ENCODE measurements at regions not wholly inside any gene's neighbourhood (a gene's known extent, or its start where the extent isn't known, plus 50 kb on each side); places are given as distances from the start of the nearest gene placed in this dataset.
"Not testable (repeated sequence)": the region's sequence is repeated elsewhere in the genome, so short reads cannot be mapped to it uniquely, and the experiment has no call there.

DNA sequence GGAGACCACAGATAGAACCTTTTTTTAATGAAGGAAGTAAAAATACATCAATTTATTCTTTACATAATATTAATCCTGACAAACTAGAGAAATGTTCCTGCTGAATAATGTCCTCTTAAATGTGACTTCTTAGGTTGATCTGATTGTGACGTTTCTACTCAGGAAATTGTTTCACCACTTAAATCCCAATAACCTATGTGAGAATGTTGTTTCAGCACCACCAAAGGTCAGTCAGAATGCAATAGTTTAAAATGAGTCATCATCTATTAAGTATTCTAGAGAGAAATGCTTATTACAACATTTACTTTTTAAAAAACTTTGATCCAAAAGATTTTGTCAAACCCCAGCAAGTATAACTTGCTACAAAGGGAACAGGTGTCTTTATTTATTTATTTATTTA, 155.4 kb upstream of the CACNA2D1 start:
- Histone ChIP-seq H3K9me1 (ENCODE audit: insufficient read depth, low read length) (no peaks in the 10 kb centered on the region), H3K14ac (replicated peaks; ENCODE audit: low read depth, low read length) (no peak overlapping the region), H3K4me1 (ENCODE audit: control insufficient read depth, insufficient read depth, low read length) (0 out of 2 replicates have a peak, but pooled peaks cover 2% of the 10 kb centered on the region), H2BK120ac (ENCODE audit: low read depth, low read length) (no peak overlapping the region), H3K27ac (ENCODE audit: insufficient read depth, low read length) (no peak overlapping the region), H3K4me2 (ENCODE audit: low read depth, low read length) (no peak overlapping the region), H3K18ac (ENCODE audit: low read depth, low read length) (no peak overlapping the region), H4K20me1 (ENCODE audit: insufficient read depth, low read length) (no peaks in the 10 kb centered on the region), H3K4ac (ENCODE audit: low read depth, low read length) (no peak overlapping the region), H3K23ac (ENCODE audit: low read depth, low read length) (no peak overlapping the region), H3K36me3 (ENCODE audit: control insufficient read depth, insufficient read depth, low read length) (no peaks in the 10 kb centered on the region), H2AK9ac (replicated peaks; ENCODE audit: low read depth, low read length, poor library complexity) (no peak overlapping the region), H2BK5ac (ENCODE audit: low read depth, low read length, poor library complexity, severe bottlenecking) (no peak overlapping the region), H3K4me3 (ENCODE audit: insufficient read depth, low read depth, low read length) (no peak overlapping the region), H3K9ac (ENCODE audit: low read depth, low read length) (no peak overlapping the region), H2AFZ (replicated peaks; ENCODE audit: low read length, poor library complexity) (no peak overlapping the region), H3K56ac (ENCODE audit: extremely low read depth, insufficient read depth, low read length) (no peak overlapping the region), H3K9me3 (ENCODE audit: control insufficient read depth, insufficient read depth, low read length) (no peaks in the 10 kb centered on the region), H3K79me1 (ENCODE audit: low read depth in 1 of 2, low read length in 2 of 2) (no peaks in the 10 kb centered on the region), H2AK5ac (ENCODE audit: low read depth, low read length) (no peak overlapping the region), H4K91ac (ENCODE audit: insufficient read depth, low read depth, low read length) (no peak overlapping the region), H4K5ac (ENCODE audit: low read depth, low read length) (no peak overlapping the region), H4K8ac (ENCODE audit: low read depth in 2 of 2, low read length in 2 of 2) (no peak overlapping the region), H2BK20ac (ENCODE audit: low read depth, low read length) (no peak overlapping the region), H3K27me3 (ENCODE audit: control insufficient read depth, insufficient read depth, low read length) (no peaks in the 10 kb centered on the region; the same call in 1 of the 2 replicates), H2BK15ac (ENCODE audit: low read depth, low read length) (no peak overlapping the region)
- dilution Hi-C loops (cut with HindIII; ENCODE audit: low sequenced_read_pairs, unreplicated experiment), result no loop called here
- DNase-seq, result peak; percentile 89
- ChIA-PET CTCF (no interaction called here), POLR2A (ENCODE audit: unreplicated experiment) (no interaction called here)
- no CpG with 5 or more reads among the region's 1 CpG for WGBS, 2 experiments (ENCODE audit: extremely low coverage in 2 of 2, insufficient read length in 1 of 2)
- in situ Hi-C loops (cut with MboI; ENCODE audit: low sequenced_read_pairs), result loop anchor here (25.0 kb wide), 1 partner anchor 562 kb away; no protein-coding TSS in a partner anchor
- intact Hi-C loops (cut with micrococcal nuclease), result no loop called here
- peak; percentile 59 for ATAC-seq (ENCODE audit: low read depth)
- no TSS peak for BruUV-seq (replicated peaks)
- TF ChIP-seq BHLHE40 (IDR thresholded peaks at IDR 0.05; ENCODE audit: low read depth, low read length), result no peak
- peak; percentile 75 for TF ChIP-seq FOS (IDR thresholded peaks at IDR 0.05; ENCODE audit: low read depth, low read length)
- TF ChIP-seq CEBPB (IDR thresholded peaks at IDR 0.05; ENCODE audit: low read depth, low read length), result peak; percentile 76
- TF ChIP-seq, protein P1, sequence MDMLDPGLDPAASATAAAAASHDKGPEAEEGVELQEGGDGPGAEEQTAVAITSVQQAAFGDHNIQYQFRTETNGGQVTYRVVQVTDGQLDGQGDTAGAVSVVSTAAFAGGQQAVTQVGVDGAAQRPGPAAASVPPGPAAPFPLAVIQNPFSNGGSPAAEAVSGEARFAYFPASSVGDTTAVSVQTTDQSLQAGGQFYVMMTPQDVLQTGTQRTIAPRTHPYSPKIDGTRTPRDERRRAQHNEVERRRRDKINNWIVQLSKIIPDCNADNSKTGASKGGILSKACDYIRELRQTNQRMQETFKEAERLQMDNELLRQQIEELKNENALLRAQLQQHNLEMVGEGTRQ (IDR thresholded peaks at IDR 0.05; ENCODE audit: low read depth, low read length), result no peak

DNA sequence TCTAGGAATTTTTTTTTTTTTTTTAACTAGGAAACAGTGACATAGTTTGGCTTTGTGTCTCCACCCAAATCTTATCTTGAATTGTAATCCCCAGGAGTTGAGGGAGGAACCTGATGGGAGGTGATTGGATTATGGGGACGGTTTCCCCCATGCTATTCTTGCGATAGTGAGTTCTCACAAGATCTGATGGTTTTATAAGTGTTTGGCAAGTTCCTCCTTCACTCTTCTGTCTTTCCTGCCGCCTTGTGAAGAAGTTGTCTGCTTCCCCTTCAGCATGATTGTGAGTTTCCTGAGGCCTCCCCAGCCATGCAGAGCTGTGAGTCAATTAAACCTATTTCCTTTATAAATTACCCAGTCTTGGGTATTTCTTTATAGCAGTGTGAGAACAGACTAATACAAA, 152.2 kb upstream of the CACNA2D1 start:
- H2BK120ac ChIP-seq (ENCODE audit: low read depth, low read length); H3K9me1 ChIP-seq (ENCODE audit: insufficient read depth, low read length); H3K9ac ChIP-seq (ENCODE audit: low read depth, low read length); H3K4me3 ChIP-seq (ENCODE audit: insufficient read depth, low read depth, low read length); H2BK5ac ChIP-seq (ENCODE audit: low read depth, low read length, poor library complexity, severe bottlenecking); H2BK20ac ChIP-seq (ENCODE audit: low read depth, low read length); CTCF ChIA-PET; H4K91ac ChIP-seq (ENCODE audit: insufficient read depth, low read depth, low read length); POLR2A ChIA-PET (ENCODE audit: unreplicated experiment); H3K14ac ChIP-seq (replicated peaks; ENCODE audit: low read depth, low read length); H3K4ac ChIP-seq (ENCODE audit: low read depth, low read length); H2AFZ ChIP-seq (replicated peaks; ENCODE audit: low read length, poor library complexity); H3K4me2 ChIP-seq (ENCODE audit: low read depth, low read length); H2AK5ac ChIP-seq (ENCODE audit: low read depth, low read length); ATAC-seq (ENCODE audit: low read depth); H3K18ac ChIP-seq (ENCODE audit: low read depth, low read length); H3K4me1 ChIP-seq (ENCODE audit: control insufficient read depth, insufficient read depth, low read length); dilution Hi-C loops (cut with HindIII; ENCODE audit: low sequenced_read_pairs, unreplicated experiment); H3K27me3 ChIP-seq (ENCODE audit: control insufficient read depth, insufficient read depth, low read length); H2BK15ac ChIP-seq (ENCODE audit: low read depth, low read length); H3K23ac ChIP-seq (ENCODE audit: low read depth, low read length); DNase-seq; intact Hi-C loops (cut with micrococcal nuclease); H2AK9ac ChIP-seq (replicated peaks; ENCODE audit: low read depth, low read length, poor library complexity); H3K9me3 ChIP-seq (ENCODE audit: control insufficient read depth, insufficient read depth, low read length); BruUV-seq (replicated peaks); H3K36me3 ChIP-seq (ENCODE audit: control insufficient read depth, insufficient read depth, low read length); H4K5ac ChIP-seq (ENCODE audit: low read depth, low read length); H4K8ac ChIP-seq (ENCODE audit: low read depth in 2 of 2, low read length in 2 of 2); H3K56ac ChIP-seq (ENCODE audit: extremely low read depth, insufficient read depth, low read length); H3K79me1 ChIP-seq (ENCODE audit: low read depth in 1 of 2, low read length in 2 of 2); H3K27ac ChIP-seq (ENCODE audit: insufficient read depth, low read length); H4K20me1 ChIP-seq (ENCODE audit: insufficient read depth, low read length): not testable (repeated sequence)
- in situ Hi-C loops (cut with MboI; ENCODE audit: low sequenced_read_pairs), result loop anchor here (25.0 kb wide), 1 partner anchor 558 kb away; no protein-coding TSS in a partner anchor
- no CpG with 5 or more reads among the region's 3 CpGs for WGBS, 2 experiments (ENCODE audit: extremely low coverage in 2 of 2, insufficient read length in 1 of 2)
